Duodenal mucosa (tissue), 2 donors: ENCODE measurements at regions not wholly inside any gene's neighbourhood (a gene's known extent, or its start where the extent isn't known, plus 50 kb on each side); places are given as distances from the start of the nearest gene placed in this dataset.

Experiments used
- H3K27ac ChIP-seq: one replicate; pipeline ENCODE4 v1.7.0; 2013; ENCODE audit warnings: low read depth, low read length
- H3K27me3 ChIP-seq, 2 donors: one replicate each; pipeline ENCODE4 v1.7.0; 2013; ENCODE audit warnings: low read length in 2 of 2, control low read depth in 1 of 2; ENCODE audit not compliant: insufficient read depth in 2 of 2, control insufficient read depth in 1 of 2
- H3K36me3 ChIP-seq, 2 donors: one replicate each; pipeline ENCODE4 v1.7.0; 2013; ENCODE audit warnings: low read length in 2 of 2, control low read depth in 1 of 2; ENCODE audit not compliant: insufficient read depth in 2 of 2, control insufficient read depth in 1 of 2
- H3K4me1 ChIP-seq, 2 donors: one replicate each; pipeline ENCODE4 v1.7.0; 2013; ENCODE audit warnings: low read length in 2 of 2, control low read depth in 1 of 2; ENCODE audit not compliant: insufficient read depth in 2 of 2, control insufficient read depth in 1 of 2
- H3K4me3 ChIP-seq, 2 donors: one replicate each; pipeline ENCODE4 v1.7.0; 2013; ENCODE audit warnings: low read length in 2 of 2, low read depth in 1 of 2
- H3K9ac ChIP-seq, 2 donors: one replicate each; pipeline ENCODE4 v1.7.0; 2013; ENCODE audit warnings: low read length in 2 of 2, low read depth in 1 of 2
- H3K9me3 ChIP-seq, 2 donors: one replicate each; pipeline ENCODE4 v1.7.0; 2013; ENCODE audit warnings: low read length in 2 of 2, control low read depth in 1 of 2; ENCODE audit not compliant: control insufficient read depth in 1 of 2

DNA sequence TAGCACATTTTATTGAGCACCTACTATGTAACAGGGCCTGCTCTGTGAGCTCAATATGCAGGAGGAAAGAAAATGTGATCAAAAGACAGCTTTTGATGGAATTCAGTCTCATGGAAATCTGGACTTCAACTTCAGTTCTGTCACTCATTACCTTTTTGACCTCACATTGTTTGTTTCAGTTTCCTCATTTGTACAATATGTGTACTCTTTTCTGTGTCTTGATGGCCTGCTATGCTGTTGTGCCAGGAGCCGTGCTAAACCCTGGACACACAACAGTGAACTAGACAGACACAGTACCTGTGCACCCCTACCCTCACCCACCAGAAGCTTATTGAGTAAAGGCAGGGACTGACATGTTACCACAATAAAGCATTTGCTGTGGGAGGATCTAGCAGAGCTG, 162.9 kb upstream of the FGGY start:
- Histone ChIP-seq H3K36me3 (no peaks in the 10 kb centered on the region), H3K4me3 (no peak overlapping the region), H3K9ac (no peak overlapping the region), H3K4me1 (peaks cover 0 to 2% of the 10 kb centered on the region in 2 donors), H3K27ac (no peak overlapping the region), H3K9me3 (no peaks in the 10 kb centered on the region), H3K27me3 (no peaks in the 10 kb centered on the region)

DNA sequence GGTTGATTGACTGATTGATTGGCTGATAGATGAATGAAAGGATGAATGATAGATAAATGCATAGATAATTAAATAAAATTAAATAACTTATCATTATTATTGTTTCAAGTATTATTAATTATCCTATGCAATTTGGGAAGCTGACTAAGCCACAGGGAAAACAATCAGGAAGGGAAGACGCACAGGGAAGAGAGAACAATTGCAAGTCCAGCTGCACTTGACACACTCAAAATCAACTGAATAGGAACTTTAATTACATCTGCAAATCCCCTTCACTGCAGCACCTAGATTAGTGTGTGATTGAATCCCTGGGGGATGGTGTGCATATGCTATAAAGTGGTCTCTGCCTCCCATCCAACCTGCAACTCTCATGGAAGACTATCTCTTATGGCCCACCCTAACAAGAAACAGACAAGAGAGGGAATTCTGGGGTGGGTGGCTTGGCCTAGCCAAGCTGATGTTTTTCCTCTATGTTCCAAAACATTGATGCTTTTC, 161.1 kb upstream of the FGGY start:
- Histone ChIP-seq H3K9me3 (no peaks in the 10 kb centered on the region), H3K9ac (no peak overlapping the region), H3K27me3 (no peaks in the 10 kb centered on the region), H3K4me1 (peaks cover 0 to 2% of the 10 kb centered on the region in 2 donors), H3K36me3 (no peaks in the 10 kb centered on the region), H3K27ac (no peak overlapping the region), H3K4me3 (no peak overlapping the region)

DNA sequence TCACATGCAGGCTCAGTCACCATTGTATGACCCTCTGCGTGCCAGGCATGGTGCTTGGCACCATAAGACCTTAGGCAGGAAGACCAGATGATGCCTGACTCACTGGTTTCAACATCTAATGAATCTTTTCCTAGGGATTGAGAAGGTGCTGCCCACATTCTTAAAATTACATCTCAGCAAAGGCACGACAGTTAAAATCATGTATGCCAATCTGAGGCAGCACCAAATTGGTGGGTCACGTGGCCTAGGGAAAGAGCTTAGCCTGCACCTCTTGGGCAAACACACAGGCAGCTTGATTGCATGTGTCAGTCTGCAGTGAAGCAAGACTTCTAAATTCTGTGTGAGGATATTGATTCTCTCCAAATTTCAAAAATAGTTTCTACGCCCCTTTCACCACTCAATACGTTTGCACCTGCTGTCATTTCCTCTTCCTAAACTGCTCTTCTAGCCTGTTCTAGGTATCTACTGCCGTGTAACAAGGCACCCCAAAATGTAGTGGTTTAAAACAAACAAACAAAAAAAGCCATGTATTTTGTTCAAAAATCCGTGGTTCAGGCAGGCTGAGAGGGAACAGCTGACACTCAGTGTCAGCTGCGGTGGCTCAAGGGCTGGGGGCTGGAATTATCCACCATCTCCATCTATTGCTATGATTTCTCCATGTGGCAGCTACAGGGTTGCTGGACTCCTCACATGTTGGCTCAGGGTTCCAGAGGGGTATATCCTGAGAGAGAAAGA, 160.2 kb upstream of the FGGY start:
- no peak overlapping the region for H3K9ac ChIP-seq

DNA sequence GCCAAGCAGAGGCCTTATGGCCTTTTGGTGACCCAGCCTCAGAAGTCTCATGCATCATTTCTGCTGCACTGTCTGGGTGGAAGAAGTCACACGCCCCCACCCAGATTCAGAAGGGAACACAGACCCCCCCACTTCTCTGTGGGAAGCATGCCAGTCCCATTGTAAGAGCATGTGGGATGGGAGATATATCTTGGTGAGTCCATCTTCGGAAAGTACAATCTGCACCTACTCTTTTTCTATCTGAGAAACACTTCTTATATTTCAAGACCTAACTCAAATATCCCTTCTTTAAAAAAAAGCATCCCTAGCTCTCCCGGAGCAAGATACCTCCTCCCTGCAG, 159.6 kb upstream of the FGGY start:
- H3K4me3 ChIP-seq, result no peak overlapping the region
- H3K9ac ChIP-seq, result no peak overlapping the region
- H3K9me3 ChIP-seq, result no peaks in the 10 kb centered on the region
- peaks cover 0 to 2% of the 10 kb centered on the region in 2 donors for H3K4me1 ChIP-seq
- H3K27me3 ChIP-seq, result no peaks in the 10 kb centered on the region
- no peak overlapping the region for H3K27ac ChIP-seq
- no peaks in the 10 kb centered on the region for H3K36me3 ChIP-seq

More for the DNA sequence above, 160.2 kb upstream of the FGGY start:
- H3K36me3 ChIP-seq, result no peaks in the 10 kb centered on the region
- H3K27me3 ChIP-seq, result no peaks in the 10 kb centered on the region
- H3K4me3 ChIP-seq, result no peak overlapping the region
- no peaks in the 10 kb centered on the region for H3K9me3 ChIP-seq
- peaks cover 0 to 2% of the 10 kb centered on the region in 2 donors for H3K4me1 ChIP-seq
- no peak overlapping the region for H3K27ac ChIP-seq

DNA sequence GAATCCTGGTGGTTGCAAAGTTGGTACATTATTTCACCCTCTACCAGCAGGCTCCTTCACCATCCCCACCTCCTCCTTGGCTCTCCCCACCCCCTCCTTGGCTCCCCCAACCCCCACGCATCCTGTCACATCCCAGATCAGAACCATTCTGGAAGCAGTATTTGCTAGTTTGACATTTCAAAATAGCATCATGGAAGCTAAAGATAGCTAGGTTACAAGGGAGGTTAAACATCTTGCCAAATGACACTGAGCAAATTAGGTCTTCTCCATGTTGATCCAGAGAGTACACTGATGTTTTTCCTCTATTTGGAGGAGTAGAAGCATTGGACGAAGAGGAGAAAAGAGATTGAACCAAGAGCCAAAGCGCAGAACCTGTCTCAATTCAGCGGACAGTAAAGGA, 158.9 kb upstream of the FGGY start:
- H3K27me3 ChIP-seq, result no peaks in the 10 kb centered on the region
- no peaks in the 10 kb centered on the region for H3K9me3 ChIP-seq
- H3K4me1 ChIP-seq, result peaks cover 1 to 2% of the 10 kb centered on the region in 2 donors
- no peak overlapping the region for H3K9ac ChIP-seq
- H3K4me3 ChIP-seq, result no peak overlapping the region
- H3K36me3 ChIP-seq, result no peaks in the 10 kb centered on the region
- H3K27ac ChIP-seq, result no peak overlapping the region

DNA sequence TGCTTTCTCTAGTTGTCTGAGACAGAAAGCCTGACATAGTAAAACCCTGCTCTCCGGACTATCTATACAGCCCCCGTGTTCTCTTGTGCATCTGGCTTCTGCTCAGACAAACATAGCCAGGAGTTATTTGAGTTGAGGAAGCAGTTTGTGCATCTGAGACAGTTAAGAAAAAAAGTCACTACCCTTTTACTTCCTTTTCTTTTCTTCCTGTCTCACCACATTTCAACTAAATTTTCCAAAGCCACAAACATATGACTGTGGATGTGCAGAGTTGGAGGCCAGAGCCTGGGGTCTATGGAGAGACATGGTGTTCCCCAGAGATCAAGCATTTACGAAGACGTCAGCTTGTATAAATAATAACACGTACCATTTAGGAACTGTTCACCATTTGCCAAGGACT, 158.5 kb upstream of the FGGY start:
- Histone ChIP-seq H3K27me3 (no peaks in the 10 kb centered on the region), H3K9me3 (no peaks in the 10 kb centered on the region), H3K9ac (no peak overlapping the region), H3K36me3 (no peaks in the 10 kb centered on the region), H3K27ac (no peak overlapping the region), H3K4me3 (no peak overlapping the region), H3K4me1 (peaks cover 5% of the 10 kb centered on the region in 2 donors)

DNA sequence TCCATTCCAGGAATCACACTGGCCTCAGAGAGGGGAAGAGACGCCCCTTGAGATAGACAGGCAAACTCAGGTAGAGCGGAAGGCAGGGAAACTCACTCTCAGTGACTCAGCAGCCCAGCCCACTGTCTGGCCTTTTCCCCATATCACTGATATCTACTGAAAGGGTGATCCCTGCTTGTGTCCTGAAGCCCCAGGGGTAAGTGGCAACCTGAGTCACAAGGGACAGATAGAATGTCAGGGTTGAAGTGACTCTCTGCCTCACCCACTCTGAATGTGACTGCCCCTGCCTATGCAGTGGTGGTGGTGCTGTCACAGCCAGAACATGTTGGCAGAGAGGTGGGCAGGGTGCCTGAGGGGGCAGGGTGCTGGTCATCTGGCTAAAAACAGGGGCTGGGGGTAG, 157.5 kb upstream of the FGGY start:
- Histone ChIP-seq H3K4me1 (peaks cover 7 to 11% of the 10 kb centered on the region in 2 donors), H3K36me3 (no peaks in the 10 kb centered on the region), H3K9me3 (no peaks in the 10 kb centered on the region), H3K27me3 (no peaks in the 10 kb centered on the region), H3K9ac (no peak overlapping the region), H3K4me3 (no peak overlapping the region), H3K27ac (no peak overlapping the region)

DNA sequence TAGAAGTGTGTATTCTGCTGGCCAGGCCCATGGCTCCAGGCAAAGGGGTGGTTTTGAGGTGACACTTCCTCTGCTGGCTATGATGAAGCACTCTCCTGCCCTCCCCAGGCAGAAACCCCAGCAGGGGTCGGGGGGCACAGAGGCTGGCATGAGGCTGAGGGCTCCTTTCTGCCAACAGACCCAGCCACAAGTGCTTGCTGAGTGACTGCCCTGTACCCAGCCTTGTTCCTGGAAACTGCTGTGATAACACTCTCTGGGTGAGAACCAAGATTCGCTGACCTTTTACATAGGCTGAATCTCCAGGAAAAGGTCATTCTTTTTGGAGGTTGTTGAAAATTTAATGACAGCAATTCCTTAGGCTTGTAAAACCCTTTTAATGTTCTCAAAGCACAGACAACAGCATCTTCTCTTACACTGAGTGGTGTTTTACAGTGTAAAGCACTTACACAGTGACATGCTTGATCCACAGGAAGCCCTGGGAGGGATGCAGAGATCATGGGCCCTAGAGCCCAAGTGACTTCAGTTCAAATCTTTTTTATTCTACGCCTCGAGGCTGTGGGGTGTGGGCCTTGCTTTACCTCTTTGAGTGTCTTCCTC, 155.5 kb upstream of the FGGY start:
- Histone ChIP-seq H3K27ac (no peak overlapping the region), H3K9ac (no peak overlapping the region), H3K4me3 (no peak overlapping the region), H3K9me3 (no peaks in the 10 kb centered on the region), H3K27me3 (no peaks in the 10 kb centered on the region), H3K4me1 (peaks cover 7 to 11% of the 10 kb centered on the region in 2 donors), H3K36me3 (no peaks in the 10 kb centered on the region)

DNA sequence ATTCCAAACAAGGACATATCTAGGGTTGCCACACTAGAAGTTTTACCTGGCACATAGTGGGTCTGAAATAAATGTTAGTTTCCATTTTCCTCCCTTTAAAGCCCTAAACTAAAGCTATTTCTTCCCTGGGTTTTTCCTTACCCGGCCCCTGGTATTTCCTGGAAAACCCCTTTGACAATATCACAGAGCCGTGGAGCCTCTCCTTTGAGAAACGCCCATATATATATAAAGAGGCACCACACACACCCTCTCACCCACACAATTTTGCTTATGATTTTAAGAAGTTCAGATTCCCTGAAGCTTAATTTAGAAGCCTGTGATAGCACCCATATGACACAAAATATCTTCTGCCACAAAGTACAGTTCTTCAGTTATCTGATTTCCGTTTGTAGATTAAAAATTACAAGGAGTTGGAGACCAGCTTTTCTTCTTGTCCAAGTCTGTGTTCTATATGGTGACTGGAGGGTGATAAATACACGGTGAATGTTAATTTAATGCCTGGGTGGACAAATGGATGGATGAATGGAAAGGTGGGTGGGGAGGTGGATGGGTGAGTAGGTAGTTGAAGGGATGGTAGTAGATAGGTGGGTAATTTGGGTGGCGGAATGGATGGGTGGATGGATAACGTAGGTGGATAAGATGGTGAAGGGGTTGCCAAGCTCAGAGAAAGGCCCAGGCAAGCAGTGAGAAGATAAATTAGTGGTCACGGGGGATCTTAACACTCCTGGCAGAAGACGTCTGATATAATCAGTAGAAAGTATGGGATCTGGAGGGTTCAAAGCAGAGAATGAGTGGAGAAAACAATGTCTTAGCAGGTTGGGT, 154.4 kb upstream of the FGGY start:
- no peaks in the 10 kb centered on the region for H3K36me3 ChIP-seq
- no peak overlapping the region for H3K27ac ChIP-seq
- peaks cover 0 to 4% of the 10 kb centered on the region in 2 donors for H3K27me3 ChIP-seq
- H3K9me3 ChIP-seq, result no peaks in the 10 kb centered on the region
- peaks cover 7 to 14% of the 10 kb centered on the region in 2 donors for H3K4me1 ChIP-seq
- no peak overlapping the region for H3K4me3 ChIP-seq
- H3K9ac ChIP-seq, result no peak overlapping the region

DNA sequence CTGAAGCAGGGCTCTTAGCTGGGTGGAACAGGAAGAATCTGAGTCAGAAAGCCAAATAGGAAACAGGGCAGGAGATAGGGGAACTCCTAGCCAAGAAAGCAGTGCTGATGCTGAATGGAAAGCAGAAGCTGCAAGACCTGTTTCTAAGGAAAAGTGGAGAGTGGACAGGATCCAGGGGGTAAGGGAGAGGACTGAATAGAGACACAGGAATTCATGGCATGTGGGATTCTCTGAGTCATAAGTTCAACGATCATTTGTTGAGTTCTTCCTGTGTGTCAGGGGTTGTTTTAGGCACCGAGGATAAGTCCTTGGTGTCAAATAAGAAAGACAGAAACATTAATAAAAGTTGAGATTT, 153.8 kb upstream of the FGGY start:
- Histone ChIP-seq H3K9me3 (no peaks in the 10 kb centered on the region), H3K36me3 (no peaks in the 10 kb centered on the region), H3K4me1 (peaks cover 7 to 14% of the 10 kb centered on the region in 2 donors), H3K27ac (no peak overlapping the region), H3K9ac (no peak overlapping the region), H3K4me3 (no peak overlapping the region), H3K27me3 (peaks cover 0 to 4% of the 10 kb centered on the region in 2 donors)
